Gastroesophageal sphincter (tissue), 4 donors: ENCODE measurements at regions not wholly inside any gene's neighbourhood (a gene's known extent, or its start where the extent isn't known, plus 50 kb on each side); places are given as distances from the start of the nearest gene placed in this dataset.

Experiments
- ATAC-seq: fragments of 150-250 bp; one replicate; pipeline ENCODE4 v1.9.1; 2016; ENCODE audit warnings: mild to moderate bottlenecking, moderate library complexity
- H3K27ac ChIP-seq, 4 donors: fragments of 200-600 bp; sonication (generic) in 3 of 4; 1 replicate in 3 of 4; 2 replicates in 1 of 4; pipeline ENCODE4 v1.5.1; 2016 to 2019
- H3K27me3 ChIP-seq: fragments of 200-600 bp; sonication (generic); one replicate; pipeline ENCODE4 v1.5.1; 2019
- H3K36me3 ChIP-seq, 2 donors: fragments of 200-600 bp; sonication (generic); one replicate each; pipeline ENCODE4 v1.5.1; 2019; ENCODE audit warnings: control low read depth in 1 of 2
- H3K4me1 ChIP-seq, 3 donors: fragments of 200-600 bp; sonication (generic); 1 replicate in 2 of 3; 2 replicates in 1 of 3; pipeline ENCODE4 v1.5.1; 2016 to 2019; ENCODE audit warnings: control low read depth in 2 of 3
- H3K4me3 ChIP-seq, 2 donors: fragments of 200-600 bp; sonication (generic); one replicate each; pipeline ENCODE4 v1.5.1; 2019; ENCODE audit warnings: mild to moderate bottlenecking in 1 of 2, moderate library complexity in 1 of 2
- H3K9me3 ChIP-seq, 3 donors: fragments of 200-600 bp; sonication (generic); one replicate each; pipeline ENCODE4 v1.5.1; 2017 to 2019; ENCODE audit warnings: control low read depth in 2 of 3
- CTCF ChIP-seq, 4 experiments: fragments of 200-600 bp in 2 of 4; fragments of 450-650 bp in 2 of 4; sonication (generic) in 1 of 4; IDR thresholded peaks; one replicate each; pipeline ENCODE4 v1.5.1; 2017 to 2019; ENCODE audit warnings: antibody characterized with exemption in 4 of 4, mild to moderate bottlenecking in 2 of 4, moderate library complexity in 2 of 4
- EP300 ChIP-seq: sonication (generic); formaldehyde crosslinking; IDR thresholded peaks from one replicate; pipeline ENCODE4 v1.6.1; 2017; ENCODE audit warnings: antibody characterized with exemption, mild to moderate bottlenecking
- POLR2A ChIP-seq, 2 donors: fragments of 450-650 bp; IDR thresholded peaks; one replicate each; pipeline ENCODE4 v1.6.1; 2017; ENCODE audit warnings: antibody characterized with exemption in 2 of 2, mild to moderate bottlenecking in 2 of 2, moderate library complexity in 1 of 2
- POLR2AphosphoS5 ChIP-seq: sonication (generic); formaldehyde crosslinking; IDR thresholded peaks from one replicate; pipeline ENCODE4 v1.6.1; 2017; ENCODE audit warnings: antibody characterized with exemption
- whole genome bisulfite sequencing, 2 donors: methylation state at CpG; one replicate each; pipeline ENCODE4 v1.1.5; 2018; ENCODE audit warnings: low coverage in 1 of 2; 5-methylcytosine and 5-hydroxymethylcytosine counted together

GRCh38 chr1:60387175-60387574 is 313.6 kb upstream of the C1orf87 start:
- no peaks in the 10 kb centered on the region for H3K4me1 ChIP-seq
- no peak for ATAC-seq
- no peaks in the 10 kb centered on the region for H3K36me3 ChIP-seq
- no peak for TF ChIP-seq EP300
- TF ChIP-seq POLR2AphosphoS5 = no peak
- no peak for TF ChIP-seq POLR2A (IDR thresholded peaks at IDR 0.05)
- TF ChIP-seq CTCF (IDR thresholded peaks at IDR 0.05) = no peak
- H3K9me3 ChIP-seq = peaks cover 0 to 4% (median 0%) of the 10 kb centered on the region in 3 donors
- WGBS, 2 donors = 88 to 100% methylated on average over 1 to 2 of the region's 2 CpGs
- no peaks in the 10 kb centered on the region for H3K27me3 ChIP-seq
- no peak overlapping the region for H3K4me3 ChIP-seq
- H3K27ac ChIP-seq = no peak overlapping the region

- ATAC-seq = no peak
- Histone ChIP-seq H3K9me3 (peaks cover 0 to 4% (median 0%) of the 10 kb centered on the region in 3 donors), H3K4me1 (no peaks in the 10 kb centered on the region), H3K27ac (no peak overlapping the region), H3K27me3 (no peaks in the 10 kb centered on the region), H3K36me3 (no peaks in the 10 kb centered on the region), H3K4me3 (no peak overlapping the region)
- TF ChIP-seq EP300 (no peak), POLR2A (IDR thresholded peaks at IDR 0.05) (no peak), POLR2AphosphoS5 (no peak), CTCF (IDR thresholded peaks at IDR 0.05) (no peak)
- 52 to 55% methylated on average over 3 of the region's 3 CpGs for WGBS, 2 donors
Observed at GRCh38 chr1:60386249-60386648, 312.7 kb upstream of the C1orf87 start.

DNA sequence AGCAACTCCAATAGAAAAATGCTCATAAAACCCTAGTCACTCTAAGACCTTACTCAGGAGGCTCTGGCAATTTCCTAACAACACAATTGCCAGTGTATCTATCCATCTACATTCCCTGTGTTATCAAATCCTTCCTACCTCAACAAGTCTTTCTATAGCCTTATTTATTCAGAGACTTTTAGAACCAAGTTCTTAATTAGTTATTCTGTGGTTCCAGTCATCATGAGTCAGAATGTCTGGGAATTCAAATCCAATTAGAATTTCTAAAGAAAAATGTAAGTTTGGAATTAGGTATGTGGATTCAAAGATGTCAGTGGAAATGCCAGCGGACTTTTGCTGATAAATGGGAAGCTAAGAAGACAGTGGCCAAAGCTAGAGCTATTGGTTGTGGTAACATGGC is 302.6 kb upstream of the C1orf87 start:
- no peak overlapping the region for H3K4me3 ChIP-seq
- no peak for TF ChIP-seq EP300
- no peak for TF ChIP-seq POLR2A (IDR thresholded peaks at IDR 0.05)
- no peak for TF ChIP-seq POLR2AphosphoS5
- no peak for TF ChIP-seq CTCF (IDR thresholded peaks at IDR 0.05)
- ATAC-seq = no peak
- H3K27ac ChIP-seq = no peak overlapping the region
- no peaks in the 10 kb centered on the region for H3K36me3 ChIP-seq
- H3K27me3 ChIP-seq = no peaks in the 10 kb centered on the region
- 90 to 100% methylated on average over 1 of the region's 1 CpG for WGBS, 2 donors
- peaks cover 0 to 11% (median 0%) of the 10 kb centered on the region in 3 donors for H3K9me3 ChIP-seq
- no peaks in the 10 kb centered on the region for H3K4me1 ChIP-seq

GRCh38 chr1:60374537-60374936 is 301.0 kb upstream of the C1orf87 start:
- TF ChIP-seq POLR2A (IDR thresholded peaks at IDR 0.05) = no peak
- TF ChIP-seq CTCF (IDR thresholded peaks at IDR 0.05) = no peak
- no peak for TF ChIP-seq POLR2AphosphoS5
- no peak for TF ChIP-seq EP300
- Histone ChIP-seq H3K27ac (no peak overlapping the region), H3K27me3 (no peaks in the 10 kb centered on the region), H3K4me1 (no peaks in the 10 kb centered on the region), H3K9me3 (peaks cover 0 to 12% (median 0%) of the 10 kb centered on the region in 3 donors), H3K4me3 (no peak overlapping the region), H3K36me3 (no peaks in the 10 kb centered on the region)
- 43 to 67% methylated on average over 1 of the region's 1 CpG for WGBS, 2 donors
- no peak for ATAC-seq

DNA sequence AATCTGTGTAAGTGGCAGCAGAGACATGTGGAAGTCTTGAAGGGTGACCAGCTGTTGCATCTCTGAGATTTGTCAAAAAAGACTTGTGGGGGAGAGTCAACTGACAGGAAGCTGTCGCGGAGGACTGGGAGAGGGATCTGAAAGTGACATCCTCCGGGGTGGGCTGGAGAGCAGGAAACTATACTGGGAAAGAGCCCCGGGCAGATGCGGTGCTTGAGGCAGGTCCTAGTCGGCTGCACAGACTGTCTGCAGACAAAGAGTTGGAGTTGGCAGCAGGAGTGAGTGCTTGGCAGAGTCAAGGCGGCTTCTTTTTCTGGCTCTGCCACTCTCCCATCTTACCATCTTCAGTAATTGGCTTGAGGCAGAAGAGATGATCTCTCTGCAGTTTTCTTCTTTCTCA is 294.0 kb upstream of the C1orf87 start:
- H3K27ac ChIP-seq = no peak overlapping the region
- WGBS, 2 donors = 24 to 37% methylated on average over 7 of the region's 7 CpGs
- no peaks in the 10 kb centered on the region for H3K36me3 ChIP-seq
- no peak overlapping the region for H3K4me3 ChIP-seq
- no peak for TF ChIP-seq EP300
- TF ChIP-seq CTCF (IDR thresholded peaks at IDR 0.05) = no peak
- no peak for TF ChIP-seq POLR2A (IDR thresholded peaks at IDR 0.05)
- no peak for TF ChIP-seq POLR2AphosphoS5
- no peak for ATAC-seq
- no peaks in the 10 kb centered on the region for H3K27me3 ChIP-seq
- no peaks in the 10 kb centered on the region for H3K4me1 ChIP-seq
- peaks cover 0 to 12% (median 0%) of the 10 kb centered on the region in 3 donors for H3K9me3 ChIP-seq
